GM21576 (cell line): ENCODE measurements at regions not wholly inside any gene's neighbourhood (a gene's known extent, or its start where the extent isn't known, plus 50 kb on each side); places are given as distances from the start of the nearest gene placed in this dataset.
A peak's percentile ranks its signal among the peaks of the same experiment; 100 is the strongest.
"Not testable (repeated sequence)": the region's sequence is repeated elsewhere in the genome, so short reads cannot be mapped to it uniquely, and the experiment has no call there.

ENCODE experiments used
- ATAC-seq: cut with Tn5 transposase; IDR thresholded peaks from one replicate; pipeline ENCODE4 v1.9.1; 2021; ENCODE audit warnings: mild to moderate bottlenecking, moderate library complexity; ENCODE audit not compliant: unreplicated experiment

DNA sequence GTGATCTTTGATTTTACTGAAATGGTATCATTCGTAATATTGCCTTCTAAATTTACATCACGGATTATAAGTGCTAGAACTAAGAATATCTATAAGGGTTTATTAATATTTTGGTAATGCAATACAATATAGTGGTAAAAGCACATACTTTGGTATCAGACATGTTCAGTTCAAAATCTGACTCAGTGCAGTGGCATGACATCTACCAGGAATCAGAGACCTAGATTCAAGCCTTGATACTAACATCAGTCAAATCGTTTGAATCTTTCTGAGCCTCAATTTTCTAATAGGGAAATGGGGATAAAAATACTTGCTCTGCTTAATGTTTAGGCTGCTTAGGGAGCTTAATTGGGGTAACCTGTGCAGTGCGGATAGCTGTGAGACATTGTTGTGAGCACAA, 488.0 kb downstream of the BCKDHB start:
- no peak for ATAC-seq

DNA sequence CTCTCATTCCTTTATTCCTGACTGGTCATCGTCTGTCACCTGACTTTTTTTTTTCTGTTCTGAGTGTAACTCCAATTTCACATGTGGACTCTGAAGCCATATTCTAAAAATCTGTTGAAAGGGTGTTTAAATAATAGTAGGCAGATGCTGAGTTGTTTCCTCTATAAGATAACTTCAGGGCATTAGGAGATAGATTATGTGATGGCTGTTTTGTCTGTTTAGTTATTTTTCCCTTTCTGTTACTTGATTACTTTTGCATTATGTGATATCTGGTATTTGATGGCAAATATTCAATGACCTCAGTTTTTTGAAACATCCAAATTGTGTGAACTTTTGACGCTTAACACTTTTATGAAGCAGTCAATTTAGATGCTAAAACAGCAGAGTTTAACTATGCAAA, 486.0 kb downstream of the BCKDHB start:
- ATAC-seq: no peak

DNA sequence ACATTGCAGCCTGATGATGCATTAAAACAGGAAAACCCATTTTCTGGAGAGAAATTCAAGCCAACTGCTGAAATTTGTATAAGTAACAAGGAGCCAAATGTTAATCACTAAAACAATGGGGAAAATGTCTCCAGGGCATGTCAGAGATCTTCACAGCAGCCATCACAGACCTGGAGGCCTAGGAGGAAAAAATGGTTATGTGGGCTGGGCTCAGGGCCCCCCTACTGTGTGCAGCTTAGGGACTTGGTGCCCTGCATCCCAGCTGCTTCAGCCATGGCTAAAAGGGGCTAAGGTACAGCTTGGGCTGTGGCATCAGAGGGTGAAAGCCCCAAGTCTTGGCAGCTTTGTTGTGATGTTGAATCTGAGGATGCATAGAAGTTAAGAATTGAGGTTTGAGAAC, 479.8 kb downstream of the BCKDHB start:
- no peak for ATAC-seq

DNA sequence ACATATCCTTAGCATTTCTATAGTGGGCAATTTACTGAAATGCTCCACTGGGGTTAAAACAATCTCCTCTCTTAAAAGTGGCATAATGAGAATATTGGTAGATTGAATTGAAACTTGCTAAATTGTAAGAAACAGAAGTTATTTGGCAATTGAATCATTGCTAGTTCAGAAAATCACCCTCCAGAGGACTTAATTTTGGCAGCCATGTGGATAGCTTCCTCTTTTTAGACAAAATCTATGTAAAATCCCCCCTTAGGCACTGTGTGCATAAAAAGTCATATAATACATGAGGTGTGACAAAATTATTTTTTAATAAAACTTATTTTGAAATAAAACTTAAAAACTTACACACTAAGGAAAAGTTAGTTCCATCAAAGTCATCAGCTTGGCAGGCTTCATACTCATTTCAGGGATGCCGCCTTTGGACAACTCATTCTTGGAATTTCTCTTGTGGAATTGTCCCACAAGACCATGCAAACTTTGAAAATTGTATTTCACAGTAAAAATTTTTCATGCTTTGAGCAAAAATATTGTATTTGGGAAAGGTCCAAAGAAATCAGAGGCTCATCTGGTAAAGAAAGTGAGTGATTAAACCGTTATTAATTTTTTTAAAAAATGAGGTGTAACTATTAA, 473.0 kb downstream of the BCKDHB start:
- ATAC-seq: no peak

DNA sequence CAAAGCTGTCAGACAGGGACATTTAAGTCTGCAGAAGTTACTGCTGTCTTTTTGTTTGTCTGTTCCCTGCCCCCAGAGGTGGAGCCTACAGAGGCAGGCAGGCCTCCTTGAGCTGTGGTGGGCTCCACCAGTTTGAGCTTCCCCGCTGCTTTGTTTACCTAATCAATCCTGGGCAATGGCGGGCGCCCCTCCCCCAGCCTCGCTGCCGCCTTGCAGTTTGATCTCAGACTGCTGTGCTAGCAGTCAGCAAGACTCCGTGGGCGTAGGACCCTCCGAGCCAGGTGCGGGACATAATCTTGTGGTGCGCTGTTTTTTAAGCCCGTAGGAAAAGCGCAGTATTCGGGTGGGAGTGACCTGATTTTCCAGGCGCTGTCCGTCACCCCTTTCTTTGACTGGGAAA, 466.8 kb downstream of the BCKDHB start:
- not testable (repeated sequence) for ATAC-seq

DNA sequence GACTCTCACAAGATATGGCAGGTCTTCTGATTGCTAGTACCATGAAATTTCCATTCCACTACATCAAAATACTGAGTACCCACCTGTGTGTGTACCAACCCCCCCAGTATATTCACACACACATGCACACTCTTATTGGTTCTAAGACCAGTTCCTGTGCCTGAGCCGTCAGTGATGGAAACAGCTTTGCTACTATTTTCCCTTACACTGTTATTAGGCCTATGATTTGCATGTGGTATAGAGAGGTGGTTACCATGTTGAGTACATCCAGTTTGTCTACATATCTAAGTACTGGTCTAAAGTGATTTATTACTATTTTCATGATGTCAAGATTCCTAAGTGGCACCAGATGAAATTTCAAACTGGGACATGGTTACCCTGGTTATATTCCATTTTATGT, 459.9 kb downstream of the BCKDHB start:
- ATAC-seq: no peak

DNA sequence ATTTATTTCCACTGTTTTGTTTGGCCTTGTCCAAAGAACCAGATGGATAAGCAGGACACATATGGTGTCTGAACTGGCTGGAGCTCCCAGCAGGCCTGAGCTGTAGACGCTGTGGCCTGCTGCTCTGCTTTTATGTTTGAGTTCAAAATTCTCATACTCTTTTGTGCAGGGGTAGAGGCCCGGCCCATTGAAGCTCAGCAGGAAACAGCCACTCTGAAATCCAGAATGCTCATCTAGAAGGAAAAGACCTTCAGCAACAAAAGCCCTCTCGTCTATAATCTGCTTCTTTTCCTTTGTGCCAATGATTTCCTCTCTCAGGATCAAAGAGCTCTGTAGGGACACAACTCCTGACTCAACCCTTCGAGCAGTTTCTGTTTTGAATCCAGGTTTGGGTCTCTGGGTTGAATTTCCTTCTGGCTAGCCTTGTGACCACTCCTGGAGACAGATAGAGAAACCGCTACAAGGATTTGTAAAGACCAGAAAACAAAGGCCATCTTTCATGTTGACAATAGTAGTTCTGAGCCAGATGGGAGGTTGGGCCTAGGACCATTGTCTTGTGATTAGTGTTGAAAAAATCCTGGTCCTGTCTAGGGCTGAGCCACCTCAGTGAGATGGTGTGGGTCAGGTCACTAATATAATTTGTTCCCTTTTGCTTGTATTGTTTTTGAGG, 446.7 kb downstream of the BCKDHB start:
- no peak for ATAC-seq

DNA sequence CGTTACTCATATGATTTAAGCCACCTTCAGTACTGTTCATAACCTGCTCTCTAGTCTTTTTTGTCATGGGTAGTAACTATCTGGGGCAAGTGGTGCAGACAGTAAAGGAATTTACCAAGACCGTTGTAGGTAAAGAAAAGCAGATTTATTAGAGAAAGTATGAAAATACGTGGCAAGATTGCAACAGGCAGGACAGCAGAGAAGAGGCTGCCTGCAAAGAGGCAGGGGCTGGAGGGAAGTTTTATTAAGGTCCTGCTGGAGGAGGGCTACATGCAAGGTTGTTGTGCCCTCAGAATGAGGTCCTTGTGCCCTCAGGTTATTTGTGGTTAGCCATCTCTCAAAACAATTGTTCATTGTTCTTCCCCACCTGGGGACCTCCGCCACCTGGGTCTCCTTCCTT, 444.3 kb downstream of the BCKDHB start:
- ATAC-seq: no peak

DNA sequence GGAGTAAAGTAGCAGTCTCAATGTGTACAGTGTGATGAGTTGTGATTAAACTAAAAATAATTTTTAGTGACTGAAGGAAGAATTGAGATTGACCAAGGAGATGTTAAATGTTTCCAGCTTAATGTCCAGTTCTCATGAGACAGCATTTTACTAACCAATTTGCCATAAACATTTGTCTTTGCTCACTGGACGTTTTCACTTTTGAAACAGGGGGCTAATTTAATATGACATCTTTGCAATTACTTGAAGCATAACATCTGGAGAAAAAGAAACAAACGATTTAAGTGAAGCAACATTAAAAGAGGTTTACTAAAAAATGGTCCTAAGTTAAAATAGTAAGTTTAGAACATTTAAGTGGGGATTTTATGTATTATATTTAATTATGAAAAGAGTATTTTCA, 443.8 kb downstream of the BCKDHB start:
- no peak for ATAC-seq

DNA sequence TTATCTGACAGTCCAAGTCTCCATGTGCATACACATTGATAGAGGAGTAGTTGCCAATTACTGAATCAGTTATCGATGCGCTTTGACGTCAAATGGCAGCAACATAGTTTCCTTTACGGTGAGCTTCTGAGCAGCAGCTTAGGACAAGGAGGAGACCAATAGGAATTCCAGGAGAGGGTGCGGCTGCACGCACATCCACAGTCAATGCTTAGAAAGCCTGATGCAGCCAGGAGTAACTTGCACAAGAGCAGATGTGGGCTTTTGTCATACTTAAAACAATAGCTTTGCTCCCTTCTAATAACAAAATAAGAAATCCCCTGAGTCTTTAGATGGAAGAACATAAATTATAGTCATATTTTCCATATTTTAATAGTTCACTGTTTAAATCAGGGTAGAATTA, 442.1 kb downstream of the BCKDHB start:
- no peak for ATAC-seq

DNA sequence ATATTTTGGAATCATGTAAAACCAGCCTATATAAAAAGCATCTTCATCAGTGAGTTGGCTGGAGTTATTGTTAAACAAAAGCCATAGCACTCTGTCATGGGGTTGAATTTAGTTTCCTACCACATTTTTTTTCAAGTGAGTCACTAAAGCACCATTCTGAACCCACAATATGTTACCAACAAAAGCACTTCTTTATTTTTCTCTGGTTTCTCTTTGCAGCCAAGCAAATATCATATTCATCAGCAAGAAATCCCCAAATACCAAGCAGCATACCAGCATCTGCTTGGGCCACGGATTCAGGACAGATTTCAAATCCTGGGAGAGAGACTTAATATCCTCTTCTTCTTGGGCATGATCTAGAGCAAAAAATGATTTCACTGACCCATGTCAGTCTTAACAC, 441.4 kb downstream of the BCKDHB start:
- ATAC-seq: peak; percentile 40

DNA sequence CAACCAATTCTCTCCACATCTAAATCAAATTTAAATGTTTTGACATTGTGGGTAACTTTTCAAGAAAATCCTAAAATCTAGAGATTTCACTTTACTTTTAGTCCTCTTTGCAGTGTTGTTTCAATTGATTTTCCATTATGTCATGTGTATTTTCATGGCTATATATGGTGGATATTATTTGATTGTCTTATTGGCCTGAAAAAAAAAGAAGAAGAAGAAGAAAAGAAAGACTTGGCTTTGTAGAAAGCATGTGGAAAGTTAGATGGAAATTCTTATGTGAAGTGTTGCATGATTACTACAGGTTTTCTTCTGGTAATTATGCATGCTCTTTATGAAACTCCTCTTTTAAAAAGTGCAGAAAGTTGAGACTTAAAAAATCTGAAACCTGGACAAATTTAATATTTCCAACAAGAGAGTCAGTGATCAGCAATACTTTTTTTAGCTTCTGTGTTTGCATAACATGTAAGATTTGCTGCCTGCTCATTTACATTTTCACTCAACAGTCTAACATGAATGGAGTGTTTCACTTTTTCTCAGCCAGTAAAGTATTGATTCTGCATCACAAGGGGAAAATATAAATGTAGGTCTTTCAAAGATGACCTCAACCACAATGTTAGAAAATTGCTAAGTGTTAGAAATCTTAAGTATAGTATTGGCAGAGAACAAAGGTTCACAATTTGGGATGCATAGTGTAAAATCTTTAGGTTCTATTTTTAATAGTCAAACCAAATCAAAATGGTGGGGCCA, 438.7 kb downstream of the BCKDHB start:
- ATAC-seq: no peak

DNA sequence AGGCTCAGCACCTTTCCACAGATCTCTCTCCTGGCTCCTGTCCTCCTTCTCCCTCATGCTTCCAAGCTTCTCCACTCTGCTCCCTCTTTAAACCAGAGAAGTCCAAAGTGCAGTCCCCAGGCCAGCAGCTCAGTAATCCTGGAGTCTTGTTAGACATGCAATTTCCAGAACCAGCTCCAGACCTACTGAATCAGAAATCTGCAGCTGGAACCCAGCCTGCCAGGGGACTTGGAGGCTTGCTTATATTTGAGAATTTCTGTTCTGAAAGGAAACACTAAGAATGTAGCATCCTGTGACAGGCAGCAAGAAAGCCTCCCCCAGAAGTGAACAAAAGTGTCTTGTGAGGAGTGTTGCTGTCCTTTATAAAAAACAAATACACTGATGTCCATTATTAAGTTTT, 438.1 kb downstream of the BCKDHB start:
- no peak for ATAC-seq

DNA sequence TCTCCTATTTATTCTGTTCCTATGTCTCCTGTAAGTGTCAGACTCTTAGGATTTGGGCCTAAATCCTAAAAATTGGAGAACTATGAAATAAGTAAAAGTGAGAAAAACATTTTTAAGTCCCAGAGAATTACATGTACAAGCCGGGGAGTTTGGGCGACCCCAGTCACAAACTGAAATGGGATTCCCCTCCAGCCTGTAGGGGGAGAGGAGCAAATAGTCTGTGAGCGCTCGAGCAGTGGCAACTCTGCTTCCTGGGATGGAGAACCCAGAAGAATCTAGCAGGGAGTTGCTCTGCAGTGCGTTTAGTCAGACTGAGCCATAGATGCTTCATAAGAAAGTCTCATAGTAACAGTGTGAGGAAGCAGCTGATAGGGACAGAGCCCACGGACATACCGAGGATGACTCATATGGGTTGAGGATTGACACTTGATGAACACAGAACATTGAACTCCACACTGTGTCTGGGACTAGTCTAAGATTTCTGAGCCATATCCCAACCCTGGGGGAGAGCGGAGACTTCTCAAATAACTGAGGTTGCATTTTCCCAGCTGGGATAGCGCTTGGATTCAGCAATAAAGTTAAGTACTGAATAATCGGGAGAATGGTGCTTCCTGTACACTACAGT, 437.2 kb downstream of the BCKDHB start:
- ATAC-seq: no peak

DNA sequence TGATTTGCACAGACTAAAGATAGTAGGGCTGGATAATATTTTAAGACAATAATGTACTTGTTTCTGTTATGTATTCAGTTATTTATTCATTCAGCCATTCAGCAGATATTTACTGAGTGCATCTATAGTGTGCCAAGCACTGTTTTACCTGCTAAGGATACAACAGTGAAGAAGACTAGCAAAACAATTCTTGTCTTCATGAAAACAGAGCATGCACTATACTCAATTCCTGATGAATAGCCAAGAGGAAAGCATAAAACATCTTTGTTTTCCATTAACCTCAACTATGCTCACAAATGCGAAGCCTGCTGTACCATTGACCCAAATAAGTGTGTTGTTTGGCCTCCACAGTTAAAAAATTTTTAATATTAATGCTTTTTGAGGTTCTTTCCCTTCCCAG, 436.7 kb downstream of the BCKDHB start:
- ATAC-seq: no peak

DNA sequence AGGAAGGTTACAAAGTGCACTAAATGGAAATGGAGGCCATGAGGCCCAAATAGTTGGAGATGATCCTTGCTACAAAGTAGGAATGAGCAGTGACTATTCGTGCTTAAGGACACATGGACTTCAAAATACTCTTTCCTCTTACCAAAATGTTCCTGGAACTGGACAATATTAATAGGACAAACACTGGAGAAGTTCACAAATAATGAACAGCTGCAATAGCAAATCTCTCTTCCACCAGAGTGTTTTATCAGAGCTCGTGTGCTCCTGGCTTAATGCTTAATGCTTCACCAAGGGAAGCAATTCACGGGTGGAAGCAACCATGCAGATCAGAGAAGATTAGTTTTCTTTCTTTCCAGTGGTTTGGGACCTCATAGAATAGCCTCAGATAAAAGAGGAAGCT, 435.4 kb downstream of the BCKDHB start:
- no peak for ATAC-seq

DNA sequence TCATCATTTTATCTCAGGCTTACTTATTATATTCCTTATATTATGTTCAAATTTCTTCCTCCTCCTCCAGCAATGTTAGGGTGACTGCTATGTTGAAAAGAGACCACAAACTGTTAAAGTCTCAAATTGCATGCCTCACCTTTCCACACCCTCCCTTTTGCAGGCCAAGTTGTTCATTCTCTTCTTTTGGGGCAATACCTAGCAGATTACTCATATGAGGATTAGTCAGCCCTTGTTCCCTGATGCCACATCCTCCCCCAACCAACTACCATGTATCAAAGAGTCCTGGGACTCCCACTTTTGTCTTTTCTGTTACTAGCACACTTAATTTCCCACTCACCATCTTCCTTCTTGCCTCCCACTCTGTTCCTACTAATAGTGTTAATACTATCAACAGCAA, 434.7 kb downstream of the BCKDHB start:
- ATAC-seq: no peak

DNA sequence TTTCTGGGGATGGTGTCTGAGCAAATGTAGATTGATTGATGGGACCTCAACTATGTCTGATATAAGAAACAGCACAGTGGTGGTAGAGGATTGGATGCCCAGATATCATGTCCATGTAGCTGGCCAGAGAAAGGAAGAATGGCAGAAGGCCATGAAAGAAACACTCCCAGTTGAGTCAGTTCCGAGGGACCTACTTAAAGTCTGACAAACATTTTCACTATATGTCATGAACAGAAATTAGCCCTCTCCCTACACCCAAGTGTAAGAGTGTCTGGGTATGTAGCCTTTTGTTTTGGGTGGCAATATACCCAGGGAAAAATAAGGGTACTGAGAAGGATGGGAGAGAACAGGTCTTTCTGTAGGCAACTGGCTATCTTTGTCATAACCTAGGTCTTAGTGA, 434.2 kb downstream of the BCKDHB start:
- no peak for ATAC-seq

DNA sequence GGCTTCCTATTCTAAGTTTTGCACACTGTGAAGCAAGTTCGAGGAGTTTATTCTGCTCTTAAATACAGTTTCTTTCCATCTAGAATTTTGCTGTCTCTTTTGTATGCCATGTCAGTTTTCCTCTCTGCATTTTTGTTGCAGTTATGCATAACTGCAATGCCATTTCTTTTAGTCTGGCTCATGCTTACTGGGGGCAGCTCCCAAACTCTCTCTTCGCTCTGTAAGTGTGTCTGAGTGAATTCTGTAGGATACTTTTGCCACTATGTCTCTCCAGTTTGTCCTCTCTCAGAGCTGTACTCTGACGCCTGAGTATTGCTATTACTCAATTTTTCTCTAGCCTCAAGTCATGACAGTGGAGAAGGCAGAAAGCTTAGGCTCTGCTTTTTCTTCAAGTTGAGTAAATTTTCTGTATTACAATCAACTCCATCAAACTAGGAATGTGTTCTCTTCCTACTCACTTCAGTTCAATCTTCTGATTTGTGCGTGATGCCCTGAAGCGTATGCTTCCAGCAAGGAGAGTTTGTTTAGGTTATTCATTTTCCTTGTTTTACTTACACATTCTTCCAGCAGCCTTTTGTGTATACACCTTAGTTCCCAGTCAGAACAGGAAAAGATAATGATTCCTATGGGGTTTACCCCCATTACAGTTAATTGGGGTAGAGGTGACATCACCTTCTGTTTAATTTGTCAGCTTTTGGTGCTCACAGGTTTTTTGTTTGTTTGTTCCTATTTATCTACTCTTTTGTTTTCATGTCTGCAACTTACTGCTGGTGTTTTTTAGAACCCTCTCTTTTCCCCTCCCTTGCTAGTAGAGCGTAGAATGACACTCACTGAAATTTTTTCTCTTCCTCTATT, 430.9 kb downstream of the BCKDHB start:
- no peak for ATAC-seq

DNA sequence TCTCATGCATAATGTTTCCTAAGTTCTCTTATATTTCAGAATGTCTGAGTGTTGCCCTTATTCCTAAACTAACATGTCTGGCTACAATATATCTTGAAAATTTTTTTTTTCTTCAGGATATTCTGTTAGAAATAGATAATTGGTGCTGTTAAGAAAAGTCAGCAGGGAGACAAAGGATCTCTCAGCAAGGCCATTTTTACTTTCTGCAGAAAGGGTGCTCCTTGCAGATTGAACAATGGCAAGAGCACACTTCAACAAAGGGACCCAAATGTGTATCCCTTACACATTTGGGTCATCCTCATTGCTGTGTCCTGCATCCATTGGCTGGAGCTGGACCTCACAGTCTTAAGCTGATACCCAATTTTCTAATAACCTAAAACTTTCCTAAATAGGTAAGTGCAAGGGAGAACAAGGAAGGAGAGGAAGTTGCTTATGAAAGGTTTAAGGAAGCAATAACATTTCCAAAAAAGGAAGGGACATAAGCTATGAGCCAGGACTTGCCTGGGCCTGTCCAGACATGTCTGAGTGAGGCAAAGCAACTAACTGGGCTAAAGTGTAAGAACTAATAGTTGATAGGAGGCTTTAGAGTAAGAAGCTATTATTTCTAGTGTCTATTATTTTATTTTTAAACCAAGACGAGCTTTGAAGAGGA, 429.6 kb downstream of the BCKDHB start:
- ATAC-seq: no peak
